GM23338 (cell line): ENCODE measurements at regions not wholly inside any gene's neighbourhood (a gene's known extent, or its start where the extent isn't known, plus 50 kb on each side); places are given as distances from the start of the nearest gene placed in this dataset.

Source experiments
- ATAC-seq: fragments of 200-7000 bp; cut with Tn5 transposase; 3 replicates; pipeline ENCODE4 v1.9.1; 2020
- DNase-seq: peaks from one replicate; pipeline ENCODE4 v3.0.0-alpha.2; 2015; ENCODE audit warnings: low spot score
- H2AFZ ChIP-seq: fragments of 200-600 bp; sonication (generic); 2 replicates; pipeline ENCODE4 v1.8.0; 2016; ENCODE audit warnings: antibody characterized with exemption, mild to moderate bottlenecking, moderate library complexity
- H3F3A ChIP-seq: fragments of 200-600 bp; sonication (generic); replicated peaks from 2 replicates; pipeline ENCODE4 v1.8.0; 2017; ENCODE audit warnings: antibody characterized with exemption, mixed run types, low read depth
- H3K27ac ChIP-seq: fragments of 200-600 bp; sonication (generic); 2 replicates; pipeline ENCODE4 v1.6.1; 2016; ENCODE audit warnings: low read depth
- H3K27me3 ChIP-seq: fragments of 200-600 bp; sonication (generic); 2 replicates; pipeline ENCODE4 v1.8.0; 2016; ENCODE audit warnings: mild to moderate bottlenecking, mixed run types, moderate library complexity; ENCODE audit not compliant: insufficient read depth
- H3K36me3 ChIP-seq: fragments of 200-600 bp; sonication (generic); 2 replicates; pipeline ENCODE4 v1.8.0; 2016; ENCODE audit warnings: mild to moderate bottlenecking; ENCODE audit not compliant: insufficient read depth
- H3K4me1 ChIP-seq: fragments of 200-600 bp; sonication (generic); 2 replicates; pipeline ENCODE4 v1.8.0; 2016; ENCODE audit warnings: mild to moderate bottlenecking, moderate library complexity; ENCODE audit not compliant: insufficient read depth
- H3K4me2 ChIP-seq: fragments of 200-600 bp; sonication (generic); 2 replicates; pipeline ENCODE4 v1.7.1; 2017; ENCODE audit warnings: mixed run types
- H3K4me3 ChIP-seq: fragments of 200-600 bp; sonication (generic); 2 replicates; pipeline ENCODE4 v1.6.1; 2016; ENCODE audit warnings: mixed run types
- H3K79me2 ChIP-seq: fragments of 200-600 bp; sonication (generic); replicated peaks from 2 replicates; pipeline ENCODE4 v1.8.0; 2017; ENCODE audit warnings: mild to moderate bottlenecking; ENCODE audit not compliant: insufficient read depth
- H3K9me2 ChIP-seq: fragments of 200-600 bp; sonication (generic); 2 replicates; pipeline ENCODE4 v1.8.0; 2017; ENCODE audit not compliant: insufficient read depth
- H4K20me1 ChIP-seq: fragments of 200-600 bp; sonication (generic); replicated peaks from 2 replicates; pipeline ENCODE4 v1.8.0; 2017; ENCODE audit warnings: mild to moderate bottlenecking; ENCODE audit not compliant: insufficient read depth
- H3K27ac Mint-ChIP-seq: 2 replicates; pipeline ENCODE4 v1.8.0; 2020; ENCODE audit warnings: inconsistent platforms, mild to moderate bottlenecking, moderate library complexity, mixed read lengths
- H3K27me3 Mint-ChIP-seq: 3 replicates; pipeline ENCODE4 v1.8.0; 2022; ENCODE audit warnings: low read depth, mild to moderate bottlenecking, moderate library complexity, mixed read lengths, inconsistent platforms; ENCODE audit not compliant: insufficient read depth, poor library complexity
- H3K36me3 Mint-ChIP-seq: 3 replicates; pipeline ENCODE4 v1.8.0; 2021; ENCODE audit warnings: low read depth, mild to moderate bottlenecking, inconsistent platforms, moderate library complexity, mixed read lengths
- H3K4me1 Mint-ChIP-seq: 3 replicates; pipeline ENCODE4 v1.8.0; 2020; ENCODE audit warnings: mild to moderate bottlenecking, inconsistent platforms, mixed read lengths
- H3K4me3 Mint-ChIP-seq: 3 replicates; pipeline ENCODE4 v1.8.0; 2021; ENCODE audit warnings: moderate library complexity, mild to moderate bottlenecking, inconsistent platforms, mixed read lengths
- H3K9me3 Mint-ChIP-seq: 3 replicates; pipeline ENCODE4 v1.8.0; 2020; ENCODE audit warnings: moderate library complexity, mild to moderate bottlenecking, inconsistent platforms, mixed read lengths
- CREB1 ChIP-seq: fragments of 250-450 bp; sonication (Bioruptor Pico); IDR thresholded peaks from 2 replicates; pipeline ENCODE4 v1.5.0; 2020; ENCODE audit warnings: low read depth, mild to moderate bottlenecking, moderate library complexity
- EZH2 ChIP-seq: fragments of 200-600 bp; sonication (generic); IDR thresholded peaks from one replicate; pipeline ENCODE4 v1.8.0; 2017; ENCODE audit warnings: antibody characterized with exemption, mild to moderate bottlenecking, low read depth; ENCODE audit not compliant: unreplicated experiment
- EZH2phosphoT487 ChIP-seq: fragments of 200-600 bp; sonication (generic); IDR thresholded peaks from one replicate; pipeline ENCODE4 v1.8.1; 2018; ENCODE audit warnings: antibody characterized with exemption; ENCODE audit not compliant: unreplicated experiment
- JUNB ChIP-seq: IDR thresholded peaks from one replicate; pipeline ENCODE4 v1.6.1; 2016; ENCODE audit warnings: antibody characterized with exemption; ENCODE audit not compliant: unreplicated experiment
- NANOG ChIP-seq: IDR thresholded peaks from 2 replicates; pipeline ENCODE4 v1.6.1; 2016; ENCODE audit warnings: antibody characterized with exemption, borderline replicate concordance
- POLR2AphosphoS5 ChIP-seq: IDR thresholded peaks from 2 replicates; pipeline ENCODE4 v1.6.1; 2016; ENCODE audit warnings: antibody characterized with exemption, low read depth
- STAT1 ChIP-seq: IDR thresholded peaks from one replicate; pipeline ENCODE4 v1.6.1; 2016; ENCODE audit warnings: antibody characterized with exemption; ENCODE audit not compliant: unreplicated experiment
- ZNF114 ChIP-seq: fragments of 250-450 bp; sonication (Bioruptor Pico); IDR thresholded peaks from 2 replicates; pipeline ENCODE4 v1.5.0; 2020; ENCODE audit warnings: mild to moderate bottlenecking, moderate library complexity
- TF ChIP-seq, protein P1 (sequence below): IDR thresholded peaks from 2 replicates; pipeline ENCODE4 v1.6.1; 2016; ENCODE audit warnings: antibody characterized with exemption
- TF ChIP-seq, protein P2 (sequence below), 2 experiments: fragments of 200-600 bp in 1 of 2; sonication (generic) in 1 of 2; conservative IDR thresholded peaks; 2 replicates each; pipeline versions ENCODE4 v1.5.1 to v1.6.1; 2016 to 2017; ENCODE audit warnings: antibody characterized with exemption in 2 of 2, low read depth in 2 of 2, mild to moderate bottlenecking in 2 of 2, moderate library complexity in 1 of 2
- TF ChIP-seq, protein P3 (sequence below): IDR thresholded peaks from one replicate; pipeline ENCODE4 v1.6.1; 2018; ENCODE audit warnings: antibody characterized with exemption; ENCODE audit not compliant: unreplicated experiment

DNA sequence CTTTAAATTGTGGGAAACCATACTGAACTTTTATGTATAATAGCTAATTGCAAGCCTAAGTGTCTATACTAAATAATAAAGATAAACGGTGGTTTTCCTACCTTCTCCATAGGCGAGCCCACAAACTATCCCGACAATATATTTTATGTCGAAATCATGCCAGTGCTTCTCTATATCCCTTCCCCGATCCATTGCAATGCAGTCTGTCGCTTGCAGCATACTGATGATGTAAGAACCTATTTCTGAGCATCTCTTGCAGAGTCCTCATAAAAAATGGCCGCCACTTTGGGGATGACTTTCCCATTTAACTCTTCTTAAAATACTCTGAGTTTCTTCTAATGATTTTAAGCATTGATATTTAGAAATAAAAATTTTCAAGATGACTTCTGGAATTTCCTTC is 58.1 kb upstream of the TLR3 start:
- ATAC-seq (no peak), DNase-seq (no peak)
- TF ChIP-seq EZH2phosphoT487: no peak
- no peak for TF ChIP-seq POLR2AphosphoS5
- TF ChIP-seq, protein P1, sequence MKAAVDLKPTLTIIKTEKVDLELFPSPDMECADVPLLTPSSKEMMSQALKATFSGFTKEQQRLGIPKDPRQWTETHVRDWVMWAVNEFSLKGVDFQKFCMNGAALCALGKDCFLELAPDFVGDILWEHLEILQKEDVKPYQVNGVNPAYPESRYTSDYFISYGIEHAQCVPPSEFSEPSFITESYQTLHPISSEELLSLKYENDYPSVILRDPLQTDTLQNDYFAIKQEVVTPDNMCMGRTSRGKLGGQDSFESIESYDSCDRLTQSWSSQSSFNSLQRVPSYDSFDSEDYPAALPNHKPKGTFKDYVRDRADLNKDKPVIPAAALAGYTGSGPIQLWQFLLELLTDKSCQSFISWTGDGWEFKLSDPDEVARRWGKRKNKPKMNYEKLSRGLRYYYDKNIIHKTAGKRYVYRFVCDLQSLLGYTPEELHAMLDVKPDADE: no peak
- TF ChIP-seq, protein P2, sequence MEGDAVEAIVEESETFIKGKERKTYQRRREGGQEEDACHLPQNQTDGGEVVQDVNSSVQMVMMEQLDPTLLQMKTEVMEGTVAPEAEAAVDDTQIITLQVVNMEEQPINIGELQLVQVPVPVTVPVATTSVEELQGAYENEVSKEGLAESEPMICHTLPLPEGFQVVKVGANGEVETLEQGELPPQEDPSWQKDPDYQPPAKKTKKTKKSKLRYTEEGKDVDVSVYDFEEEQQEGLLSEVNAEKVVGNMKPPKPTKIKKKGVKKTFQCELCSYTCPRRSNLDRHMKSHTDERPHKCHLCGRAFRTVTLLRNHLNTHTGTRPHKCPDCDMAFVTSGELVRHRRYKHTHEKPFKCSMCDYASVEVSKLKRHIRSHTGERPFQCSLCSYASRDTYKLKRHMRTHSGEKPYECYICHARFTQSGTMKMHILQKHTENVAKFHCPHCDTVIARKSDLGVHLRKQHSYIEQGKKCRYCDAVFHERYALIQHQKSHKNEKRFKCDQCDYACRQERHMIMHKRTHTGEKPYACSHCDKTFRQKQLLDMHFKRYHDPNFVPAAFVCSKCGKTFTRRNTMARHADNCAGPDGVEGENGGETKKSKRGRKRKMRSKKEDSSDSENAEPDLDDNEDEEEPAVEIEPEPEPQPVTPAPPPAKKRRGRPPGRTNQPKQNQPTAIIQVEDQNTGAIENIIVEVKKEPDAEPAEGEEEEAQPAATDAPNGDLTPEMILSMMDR (conservative IDR thresholded peaks at IDR 0.05; ENCODE audit: low read depth in 2 of 2): no peak
- no peak for TF ChIP-seq NANOG
- no peak for TF ChIP-seq ZNF114 (CRISPR knock-in tag)
- TF ChIP-seq CREB1: no peak
- no peak for TF ChIP-seq JUNB
- TF ChIP-seq STAT1: no peak
- TF ChIP-seq EZH2: no peak
- Histone ChIP-seq H3K4me2 (no peak overlapping the region), H3K27ac (no peak overlapping the region), H3F3A (peaks cover 7% of the 10 kb centered on the region; the same call in 1 of the 2 replicates), H3K27me3 (no peaks in the 10 kb centered on the region), H3K4me1 (peaks cover 12% of the 10 kb centered on the region), H4K20me1 (no peaks in the 10 kb centered on the region), H2AFZ (no peak overlapping the region), H3K9me2 (peaks cover 4% of the 10 kb centered on the region; the same call in 1 of the 2 replicates), H3K79me2 (no peaks in the 10 kb centered on the region), H3K36me3 (no peaks in the 10 kb centered on the region), H3K4me3 (no peak overlapping the region)
- Mint-ChIP-seq H3K4me3 (no peak overlapping the region), H3K4me1 (peaks cover 34% of the 10 kb centered on the region), H3K27ac (no peak overlapping the region), H3K9me3 (no peaks in the 10 kb centered on the region), H3K27me3 (peaks cover 3% of the 10 kb centered on the region), H3K36me3 (peaks cover 3% of the 10 kb centered on the region; the same call in 2 of the 3 replicates)

DNA sequence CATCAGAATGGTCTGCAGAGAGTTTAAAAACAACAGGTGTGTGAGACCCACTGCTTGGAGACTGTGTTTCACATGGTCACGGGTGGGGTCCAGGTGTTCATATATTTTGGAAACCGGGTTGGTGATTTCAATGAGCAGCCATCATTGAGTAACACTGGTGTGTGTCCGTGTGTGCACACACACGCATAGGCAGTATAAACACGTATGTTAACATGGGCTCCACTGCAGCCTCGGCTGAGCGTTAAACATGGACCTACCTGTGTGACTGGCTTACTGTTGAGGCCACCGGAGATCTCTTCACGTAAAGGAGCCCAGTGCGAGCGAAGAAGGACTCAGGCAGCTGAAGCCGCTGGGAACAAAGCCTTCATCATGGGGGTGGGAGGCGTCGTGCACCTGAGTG is 56.9 kb upstream of the TLR3 start:
- peaks cover 3% of the 10 kb centered on the region; the same call in 2 of the 3 replicates for H3K36me3 Mint-ChIP-seq
- H3K4me1 ChIP-seq: peaks cover 12% of the 10 kb centered on the region
- H3K27me3 ChIP-seq: no peaks in the 10 kb centered on the region
- peak overlapping the region; percentile 56; the same call in 1 of the 2 replicates for H3K27ac Mint-ChIP-seq
- no peak overlapping the region for H3K4me3 ChIP-seq
- no peaks in the 10 kb centered on the region for H3K9me3 Mint-ChIP-seq
- peaks cover 3% of the 10 kb centered on the region for H3K27me3 Mint-ChIP-seq
- DNase-seq (no peak), ATAC-seq (no peak)
- H3K4me2 ChIP-seq: no peak overlapping the region
- H3K9me2 ChIP-seq: peaks cover 4% of the 10 kb centered on the region; the same call in 1 of the 2 replicates
- no peaks in the 10 kb centered on the region for H3K36me3 ChIP-seq
- H3F3A ChIP-seq: peaks cover 7% of the 10 kb centered on the region; the same call in 1 of the 2 replicates
- peaks cover 34% of the 10 kb centered on the region for H3K4me1 Mint-ChIP-seq
- H2AFZ ChIP-seq: 0 out of 2 replicates have a peak overlapping the region, but pooled peaks have one; percentile 5
- H3K27ac ChIP-seq: no peak overlapping the region
- H3K4me3 Mint-ChIP-seq: no peak overlapping the region
- H3K79me2 ChIP-seq: no peaks in the 10 kb centered on the region
- H4K20me1 ChIP-seq: no peaks in the 10 kb centered on the region
- TF ChIP-seq, protein P3, sequence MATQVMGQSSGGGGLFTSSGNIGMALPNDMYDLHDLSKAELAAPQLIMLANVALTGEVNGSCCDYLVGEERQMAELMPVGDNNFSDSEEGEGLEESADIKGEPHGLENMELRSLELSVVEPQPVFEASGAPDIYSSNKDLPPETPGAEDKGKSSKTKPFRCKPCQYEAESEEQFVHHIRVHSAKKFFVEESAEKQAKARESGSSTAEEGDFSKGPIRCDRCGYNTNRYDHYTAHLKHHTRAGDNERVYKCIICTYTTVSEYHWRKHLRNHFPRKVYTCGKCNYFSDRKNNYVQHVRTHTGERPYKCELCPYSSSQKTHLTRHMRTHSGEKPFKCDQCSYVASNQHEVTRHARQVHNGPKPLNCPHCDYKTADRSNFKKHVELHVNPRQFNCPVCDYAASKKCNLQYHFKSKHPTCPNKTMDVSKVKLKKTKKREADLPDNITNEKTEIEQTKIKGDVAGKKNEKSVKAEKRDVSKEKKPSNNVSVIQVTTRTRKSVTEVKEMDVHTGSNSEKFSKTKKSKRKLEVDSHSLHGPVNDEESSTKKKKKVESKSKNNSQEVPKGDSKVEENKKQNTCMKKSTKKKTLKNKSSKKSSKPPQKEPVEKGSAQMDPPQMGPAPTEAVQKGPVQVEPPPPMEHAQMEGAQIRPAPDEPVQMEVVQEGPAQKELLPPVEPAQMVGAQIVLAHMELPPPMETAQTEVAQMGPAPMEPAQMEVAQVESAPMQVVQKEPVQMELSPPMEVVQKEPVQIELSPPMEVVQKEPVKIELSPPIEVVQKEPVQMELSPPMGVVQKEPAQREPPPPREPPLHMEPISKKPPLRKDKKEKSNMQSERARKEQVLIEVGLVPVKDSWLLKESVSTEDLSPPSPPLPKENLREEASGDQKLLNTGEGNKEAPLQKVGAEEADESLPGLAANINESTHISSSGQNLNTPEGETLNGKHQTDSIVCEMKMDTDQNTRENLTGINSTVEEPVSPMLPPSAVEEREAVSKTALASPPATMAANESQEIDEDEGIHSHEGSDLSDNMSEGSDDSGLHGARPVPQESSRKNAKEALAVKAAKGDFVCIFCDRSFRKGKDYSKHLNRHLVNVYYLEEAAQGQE: no peak
- TF ChIP-seq NANOG: no peak
